ENCODE measurements at regions not wholly inside any gene's neighbourhood (a gene's known extent, or its start where the extent isn't known, plus 50 kb on each side); places are given as distances from the start of the nearest gene placed in this dataset.
A peak's percentile ranks its signal among the peaks of the same experiment; 100 is the strongest.
"Not testable (repeated sequence)": the region's sequence is repeated elsewhere in the genome, so short reads cannot be mapped to it uniquely, and the experiment has no call there.

GRCh38 chr1:203559523-203559922 lies 65.6 kb downstream of the OPTC start:
- peak; percentile 14 for DNase-seq

GRCh38 chr1:203561761-203562160 lies 64.9 kb upstream of the ATP2B4 start:
- DNase-seq: not testable (repeated sequence)

GRCh38 chr1:203563291-203563690 lies 63.3 kb upstream of the ATP2B4 start:
- DNase-seq: no peak

- no peak for DNase-seq
Observed at GRCh38 chr1:203564024-203564423, 62.6 kb upstream of the ATP2B4 start.

- DNase-seq: no peak
Observed at GRCh38 chr1:203565049-203565448, 61.6 kb upstream of the ATP2B4 start.

- no peak for DNase-seq
Observed at GRCh38 chr1:203565981-203566380, 60.7 kb upstream of the ATP2B4 start.

- not testable (repeated sequence) for DNase-seq
Observed at GRCh38 chr1:203566966-203567365, 59.7 kb upstream of the ATP2B4 start.

GRCh38 chr1:203567596-203567995 lies 59.0 kb upstream of the ATP2B4 start:
- no peak for DNase-seq

- no peak for DNase-seq
Observed at GRCh38 chr1:203569490-203570318, 56.9 kb upstream of the ATP2B4 start.

- DNase-seq: no peak
Observed at GRCh38 chr1:203570805-203571204, 55.8 kb upstream of the ATP2B4 start.

GRCh38 chr1:203571661-203572060 lies 55.0 kb upstream of the ATP2B4 start:
- no peak for DNase-seq

- DNase-seq: no peak
Observed at GRCh38 chr1:203572134-203572625, 54.5 kb upstream of the ATP2B4 start.

- DNase-seq: no peak
Observed at GRCh38 chr1:203573730-203574129, 52.9 kb upstream of the ATP2B4 start.
